ENCODE measurements at regions not wholly inside any gene's neighbourhood (a gene's known extent, or its start where the extent isn't known, plus 50 kb on each side); places are given as distances from the start of the nearest gene placed in this dataset.

DNA sequence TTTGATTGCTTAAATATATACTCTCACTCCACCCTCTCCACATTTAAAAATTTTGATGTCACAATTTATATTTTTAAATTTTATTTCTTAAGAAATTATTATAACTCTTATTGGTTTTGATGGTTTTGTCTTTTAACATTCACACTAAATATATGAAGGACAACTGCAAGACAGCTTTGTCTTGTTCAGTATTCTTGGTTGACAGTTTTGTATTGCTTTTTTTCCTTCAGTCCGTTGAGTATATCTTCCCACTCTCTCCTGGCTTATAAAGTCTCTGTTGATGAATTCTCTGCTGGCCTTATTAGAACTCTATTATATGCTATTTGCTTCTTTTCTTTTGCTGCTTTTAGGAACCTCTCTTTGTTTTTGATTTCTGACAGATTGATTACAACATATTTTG is 392.2 kb downstream of the C6orf118 start:
- TF ChIP-seq, protein P1, sequence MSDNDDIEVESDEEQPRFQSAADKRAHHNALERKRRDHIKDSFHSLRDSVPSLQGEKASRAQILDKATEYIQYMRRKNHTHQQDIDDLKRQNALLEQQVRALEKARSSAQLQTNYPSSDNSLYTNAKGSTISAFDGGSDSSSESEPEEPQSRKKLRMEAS (IDR thresholded peaks at IDR 0.05), result no peak
- TF ChIP-seq HMG20B (CRISPR knock-in tag; conservative IDR thresholded peaks at IDR 0.05) (no peak), ZFY (CRISPR knock-in tag; IDR thresholded peaks at IDR 0.05) (no peak), SMC3 (IDR thresholded peaks at IDR 0.05; ENCODE audit: low read length) (no peak), HNRNPLL (IDR thresholded peaks at IDR 0.05; ENCODE audit: low read depth, low read length, poor library complexity, severe bottlenecking) (no peak), ZNF354B (CRISPR knock-in tag; IDR thresholded peaks at IDR 0.05) (no peak)

All from HepG2 (cell line).